ENCODE measurements at regions not wholly inside any gene's neighbourhood (a gene's known extent, or its start where the extent isn't known, plus 50 kb on each side); places are given as distances from the start of the nearest gene placed in this dataset.
"Not testable (repeated sequence)": the region's sequence is repeated elsewhere in the genome, so short reads cannot be mapped to it uniquely, and the experiment has no call there.

GRCh38 chr15:26280281-26280680 is 417.2 kb upstream of the ATP10A start:
- no peak overlapping the region for H3K4me3 ChIP-seq
- no peaks in the 10 kb centered on the region for H3K27me3 ChIP-seq
- H3K4me1 ChIP-seq (ENCODE audit: low read depth) = no peaks in the 10 kb centered on the region
- H3K27ac ChIP-seq = no peak overlapping the region
- no peak for TF ChIP-seq CTCF (IDR thresholded peaks at IDR 0.05; ENCODE audit: low read depth, low read length)
- H3K9me3 ChIP-seq (ENCODE audit: low read depth) = no peaks in the 10 kb centered on the region
- DNase-seq (ENCODE audit: low read depth in 1 of 2, low spot score in 1 of 2) = no peak
- H3K36me3 ChIP-seq = no peaks in the 10 kb centered on the region

GRCh38 chr15:26261966-26262365 is 398.8 kb upstream of the ATP10A start:
- no peaks in the 10 kb centered on the region for H3K9me3 ChIP-seq (ENCODE audit: low read depth)
- H3K27me3 ChIP-seq = no peaks in the 10 kb centered on the region
- no peaks in the 10 kb centered on the region for H3K4me1 ChIP-seq (ENCODE audit: low read depth)
- no peak overlapping the region for H3K27ac ChIP-seq
- DNase-seq (ENCODE audit: low read depth in 1 of 2, low spot score in 1 of 2) = peak in 1 of 2 donors; percentile 9
- no peak overlapping the region for H3K4me3 ChIP-seq
- H3K36me3 ChIP-seq = no peaks in the 10 kb centered on the region
- TF ChIP-seq CTCF (IDR thresholded peaks at IDR 0.05; ENCODE audit: low read depth, low read length) = no peak

GRCh38 chr15:26261413-26261812 is 398.3 kb upstream of the ATP10A start:
- Histone ChIP-seq H3K4me1 (ENCODE audit: low read depth) (no peaks in the 10 kb centered on the region), H3K36me3 (no peaks in the 10 kb centered on the region), H3K27ac (no peak overlapping the region), H3K27me3 (no peaks in the 10 kb centered on the region), H3K4me3 (no peak overlapping the region), H3K9me3 (ENCODE audit: low read depth) (no peaks in the 10 kb centered on the region)
- peak in 1 of 2 donors; percentile 1 for DNase-seq (ENCODE audit: low read depth in 1 of 2, low spot score in 1 of 2)
- no peak for TF ChIP-seq CTCF (IDR thresholded peaks at IDR 0.05; ENCODE audit: low read depth, low read length)

- Histone ChIP-seq H3K9me3 (ENCODE audit: low read depth) (no peaks in the 10 kb centered on the region), H3K27ac (no peak overlapping the region), H3K4me3 (no peak overlapping the region), H3K4me1 (ENCODE audit: low read depth) (no peaks in the 10 kb centered on the region), H3K36me3 (no peaks in the 10 kb centered on the region), H3K27me3 (no peaks in the 10 kb centered on the region)
- no peak for TF ChIP-seq CTCF (IDR thresholded peaks at IDR 0.05; ENCODE audit: low read depth, low read length)
- DNase-seq (ENCODE audit: low read depth in 1 of 2, low spot score in 1 of 2) = peak in 1 of 2 donors; percentile 55
These were observed 397.5 kb upstream of the ATP10A start for GRCh38 chr15:26260517-26261133.

GRCh38 chr15:26259581-26259980 is 396.5 kb upstream of the ATP10A start:
- H3K36me3 ChIP-seq = no peaks in the 10 kb centered on the region
- TF ChIP-seq CTCF (IDR thresholded peaks at IDR 0.05; ENCODE audit: low read depth, low read length) = no peak

GRCh38 chr15:26244782-26245181 is 381.7 kb upstream of the ATP10A start:
- H3K4me1 ChIP-seq (ENCODE audit: low read depth); H3K4me3 ChIP-seq; H3K9me3 ChIP-seq (ENCODE audit: low read depth); H3K27me3 ChIP-seq; H3K36me3 ChIP-seq; DNase-seq (ENCODE audit: low read depth in 1 of 2, low spot score in 1 of 2); H3K27ac ChIP-seq: not testable (repeated sequence)

More at GRCh38 chr15:26259581-26259980, 396.5 kb upstream of the ATP10A start:
- Histone ChIP-seq H3K4me1 (ENCODE audit: low read depth) (no peaks in the 10 kb centered on the region), H3K4me3 (no peak overlapping the region), H3K27me3 (no peaks in the 10 kb centered on the region), H3K9me3 (ENCODE audit: low read depth) (no peaks in the 10 kb centered on the region), H3K27ac (no peak overlapping the region)
- no peak for DNase-seq (ENCODE audit: low read depth in 1 of 2, low spot score in 1 of 2)
